HTR-8/SVneo (cell line): ENCODE measurements at regions not wholly inside any gene's neighbourhood (a gene's known extent, or its start where the extent isn't known, plus 50 kb on each side); places are given as distances from the start of the nearest gene placed in this dataset.
A peak's percentile ranks its signal among the peaks of the same experiment; 100 is the strongest.

Experiments used
- DNase-seq: peaks from one replicate; pipeline ENCODE4 v3.0.0; 2011; ENCODE audit warnings: low spot score, mixed read lengths; ENCODE audit not compliant: insufficient read length
- FAIRE-seq: peaks from 2 replicates; lab custom pipeline; 2011; peaks lifted over from hg19 to GRCh38; lab: Jason Lieb, UNC

DNA sequence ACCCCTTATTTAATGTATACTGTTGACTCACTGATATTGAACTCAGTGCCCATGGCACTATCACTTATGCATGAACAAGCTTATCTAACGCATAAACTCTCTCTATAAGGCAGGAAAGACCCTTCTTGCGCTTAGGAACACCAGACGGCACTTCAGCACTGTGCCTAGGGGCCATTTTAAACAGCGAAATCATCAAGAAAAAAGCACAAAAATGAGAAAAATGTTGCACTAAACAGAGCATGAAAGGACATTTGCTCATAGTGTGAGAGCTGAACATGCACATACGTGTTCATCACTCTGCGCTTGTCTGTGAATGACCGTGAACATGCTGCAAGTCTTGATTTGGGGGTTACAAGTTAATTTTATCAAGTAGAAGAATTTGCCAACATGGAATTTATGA, 109.6 kb downstream of the WDR11 start:
- FAIRE-seq (no peak), DNase-seq (no peak)

DNA sequence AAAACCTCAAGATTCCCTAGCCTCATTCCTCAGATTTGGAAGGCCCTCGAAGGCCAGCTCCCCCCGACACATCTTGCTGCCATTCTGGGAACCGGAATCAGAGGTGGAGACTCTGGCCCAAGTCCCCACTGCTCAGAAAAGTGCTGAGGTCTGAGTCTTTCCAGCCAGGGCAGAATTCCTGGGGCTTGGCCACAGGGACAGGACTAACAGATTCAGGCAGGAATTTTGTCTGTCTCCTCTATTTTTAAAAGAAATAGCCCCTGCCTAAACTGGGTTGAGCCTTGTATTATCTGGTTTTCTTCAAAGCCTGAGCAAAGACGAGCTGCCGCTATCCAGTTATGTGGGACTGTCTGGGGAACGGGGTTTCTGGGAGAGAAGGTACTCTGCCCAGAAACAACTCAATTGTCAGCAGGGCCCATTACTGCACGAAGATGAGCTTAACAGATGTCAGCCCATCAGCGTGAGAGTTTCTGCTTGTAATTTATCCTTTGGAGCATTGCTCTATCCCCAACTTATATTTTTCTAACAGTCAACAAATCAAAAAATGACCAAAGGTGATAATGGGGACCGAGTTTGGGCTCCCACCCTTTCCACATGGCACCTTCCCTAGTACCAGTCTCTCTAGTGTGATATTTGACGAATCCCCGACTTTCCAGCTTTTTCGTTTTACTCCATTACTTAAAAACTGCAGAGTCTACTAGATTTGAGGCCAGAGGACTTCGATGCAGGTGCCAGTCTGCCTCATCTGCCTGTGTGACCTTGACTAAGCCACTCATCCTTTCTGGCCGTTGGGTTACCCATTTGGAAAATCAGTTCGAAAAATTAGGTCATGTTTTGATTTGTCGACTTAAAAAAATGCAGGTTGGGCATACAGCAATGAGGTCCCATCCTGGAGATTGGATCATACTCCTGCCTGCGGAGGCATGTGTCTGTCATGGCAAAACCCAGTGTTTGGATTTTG, 110.9 kb downstream of the WDR11 start:
- FAIRE-seq = no peak
- DNase-seq = no peak

DNA sequence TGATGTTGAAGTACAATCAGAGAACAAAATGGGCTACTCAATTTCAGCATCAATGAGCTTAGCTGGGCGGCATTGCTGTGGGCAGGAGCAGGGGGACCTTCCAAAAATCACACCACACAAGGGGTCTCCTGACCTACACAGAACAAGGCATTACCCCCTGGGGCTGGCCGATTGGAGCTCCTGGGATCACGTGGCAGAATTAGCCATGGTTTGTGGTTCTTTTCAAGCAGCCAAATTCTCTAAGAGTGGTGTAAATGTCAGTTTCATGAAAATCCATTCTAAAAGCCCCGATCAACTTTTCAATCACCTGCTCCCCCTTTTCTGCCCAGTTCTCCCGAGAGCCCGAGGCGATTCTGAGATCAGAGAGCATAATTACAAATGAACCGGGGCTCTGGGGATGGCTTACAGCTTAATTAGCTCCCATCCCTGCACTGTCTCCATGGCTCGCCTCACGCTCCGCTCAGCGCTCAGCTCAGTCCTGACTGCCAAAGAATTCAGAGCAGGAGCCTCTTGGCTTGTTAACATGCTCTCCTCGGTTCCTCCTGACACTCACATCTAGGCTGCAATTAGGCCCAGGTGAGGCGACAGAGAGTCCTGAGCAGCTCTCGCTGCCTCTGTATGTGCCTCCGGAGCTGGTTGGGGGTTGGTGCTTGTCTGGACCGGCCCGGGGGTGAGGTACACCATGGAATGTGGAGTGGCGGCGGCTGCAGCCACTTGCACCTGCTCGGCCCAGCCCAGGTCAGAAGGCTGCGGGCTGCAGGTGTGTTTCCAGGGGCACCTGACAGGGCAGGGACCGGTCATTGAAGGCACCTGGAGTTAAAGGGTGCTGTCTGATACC, 111.8 kb downstream of the WDR11 start:
- FAIRE-seq (no peak), DNase-seq (no peak)

DNA sequence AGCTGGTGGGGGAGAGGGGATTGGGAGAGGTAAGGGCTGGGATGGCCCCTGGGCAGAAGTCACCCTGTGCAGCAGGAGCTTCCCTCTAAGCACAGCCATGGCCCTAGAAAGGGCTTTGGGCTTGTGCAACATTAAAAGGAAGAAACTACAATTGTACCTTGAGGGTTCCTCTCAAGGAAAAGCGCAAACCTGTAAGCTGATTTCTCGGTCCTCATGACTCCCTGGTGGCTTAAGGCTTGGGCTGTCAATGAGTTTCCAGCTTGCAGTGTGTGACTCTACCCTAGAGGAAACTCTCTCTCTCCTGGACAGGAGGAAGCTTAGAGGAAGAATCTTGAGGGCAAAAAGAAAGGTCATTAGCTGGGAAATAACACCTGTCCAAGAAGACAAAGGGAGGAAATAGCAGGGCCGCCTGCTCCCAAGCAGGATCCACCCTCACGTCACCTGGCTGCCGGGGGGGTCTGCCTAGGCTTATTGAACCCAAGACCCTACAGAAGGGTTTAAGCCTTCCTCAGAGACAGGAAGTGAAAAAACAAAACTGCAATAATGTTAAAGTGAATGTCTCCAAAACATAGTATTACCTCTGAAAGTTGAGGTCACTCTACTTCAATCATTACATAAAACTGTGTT, 112.5 kb downstream of the WDR11 start:
- FAIRE-seq (no peak), DNase-seq (no peak)

- FAIRE-seq (no peak), DNase-seq (no peak)
Observed at GRCh38 chr10:120966657-120967045, 115.5 kb downstream of the WDR11 start.

DNA sequence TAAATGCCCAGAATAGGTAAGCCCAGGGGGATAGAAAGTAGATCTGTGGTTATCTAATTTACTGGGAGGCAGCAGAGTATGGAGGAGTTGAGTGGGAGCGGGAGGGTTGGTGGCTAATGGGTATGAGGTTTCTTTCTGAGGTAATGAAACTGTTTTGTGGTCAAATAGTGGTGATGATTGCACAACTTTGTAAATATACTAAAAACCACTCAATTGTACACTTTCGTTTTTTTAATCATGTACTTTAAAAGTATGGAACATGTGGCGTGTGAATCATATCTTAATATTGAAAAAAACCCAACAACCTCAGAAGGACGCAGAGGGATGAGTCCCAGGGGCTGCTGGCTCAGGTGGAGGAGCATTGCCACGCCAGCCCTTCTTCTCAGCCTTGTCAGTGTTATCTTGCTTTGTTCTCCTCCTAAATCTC, 118.1 kb downstream of the WDR11 start:
- FAIRE-seq = no peak

DNA sequence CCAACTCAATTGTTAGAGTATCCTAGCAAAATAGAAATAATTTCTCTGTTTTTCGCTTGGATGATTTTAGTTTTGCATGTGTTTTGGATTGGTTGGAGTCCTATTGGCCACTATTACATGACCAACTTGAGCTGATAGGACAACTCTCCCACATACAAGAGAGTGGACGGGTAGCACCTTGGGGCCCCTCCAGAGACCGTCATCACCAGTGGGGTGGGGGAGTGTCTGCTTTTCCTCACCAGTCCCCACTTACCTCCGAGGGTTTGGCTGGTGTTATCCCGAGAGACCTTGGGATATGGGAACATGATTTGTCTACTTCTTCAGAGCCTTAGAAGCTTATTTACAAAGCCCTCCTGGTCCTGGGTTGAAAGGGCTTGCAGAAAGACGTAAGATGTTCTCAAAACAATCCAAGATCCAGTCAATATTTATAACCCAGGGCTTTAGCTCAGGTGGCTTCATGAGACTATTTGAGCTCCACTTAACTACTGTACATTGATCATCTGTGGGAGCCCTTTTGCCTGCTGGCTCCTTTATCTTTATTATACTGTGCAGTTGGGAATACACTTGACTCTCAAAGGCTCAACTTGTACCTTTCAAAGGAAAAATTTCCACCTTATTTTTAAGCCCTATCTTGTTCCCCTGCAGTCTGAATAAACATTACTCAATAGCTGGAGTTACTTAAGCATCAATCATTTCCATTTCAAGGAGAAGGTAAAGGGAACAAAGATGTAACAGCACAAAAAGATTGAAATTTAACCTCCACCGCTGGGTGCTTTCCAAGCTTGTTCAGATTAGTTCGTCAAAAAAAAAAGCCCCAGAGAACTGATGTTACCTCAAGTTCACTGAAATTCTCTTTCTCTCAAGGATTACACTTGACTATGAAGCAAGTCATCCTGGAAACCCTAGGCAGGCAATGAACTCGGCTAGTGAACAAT, 119.7 kb downstream of the WDR11 start:
- FAIRE-seq = no peak
- DNase-seq = no peak

More for the DNA sequence above, 118.1 kb downstream of the WDR11 start:
- DNase-seq = no peak

GRCh38 chr10:120971671-120972070, 120.5 kb downstream of the WDR11 start:
- DNase-seq (no peak), FAIRE-seq (no peak)

DNA sequence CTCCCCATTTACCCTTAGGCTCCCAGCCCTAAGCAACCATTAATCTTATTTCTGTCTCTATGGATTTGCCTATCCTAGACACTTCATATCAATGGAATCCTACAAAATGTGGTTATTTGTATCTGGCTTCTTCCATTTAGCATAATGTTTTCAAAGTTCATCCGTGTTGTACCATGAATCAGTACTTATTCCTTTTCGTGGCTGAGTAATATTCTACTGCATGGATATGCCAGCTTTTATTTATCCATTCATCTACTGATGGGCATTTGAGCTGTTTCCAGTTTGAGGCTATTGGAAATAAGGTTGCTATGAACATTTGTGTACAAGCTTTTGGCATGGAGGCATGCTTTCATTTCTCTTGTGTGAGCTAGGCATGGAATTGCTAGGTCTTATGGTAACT, 121.1 kb downstream of the WDR11 start:
- no peak for DNase-seq
- no peak for FAIRE-seq

- DNase-seq = no peak
- FAIRE-seq = no peak
Observed at GRCh38 chr10:120975072-120975867, 124.1 kb downstream of the WDR11 start.

- FAIRE-seq (no peak), DNase-seq (no peak)
Observed at GRCh38 chr10:120975868-120976225, 124.7 kb downstream of the WDR11 start.

DNA sequence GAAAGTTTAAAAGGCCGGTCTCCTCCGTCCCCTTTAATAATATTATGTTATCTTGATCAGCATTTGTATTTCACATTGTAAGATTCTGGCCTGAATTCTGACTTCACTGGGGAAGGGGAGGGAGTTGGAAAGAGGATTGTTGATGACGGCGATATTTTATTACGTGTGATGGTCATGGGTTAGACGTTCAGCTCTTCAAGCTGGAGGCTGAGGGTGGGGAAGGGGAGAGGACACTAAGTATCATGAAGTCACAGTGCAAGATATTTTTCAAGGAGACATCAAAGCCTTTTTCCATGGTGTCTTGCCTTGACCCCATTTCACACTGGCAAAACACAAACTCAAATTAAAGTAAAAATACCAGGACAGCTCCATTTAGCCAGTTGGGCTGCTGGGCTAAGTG, 126.7 kb downstream of the WDR11 start:
- FAIRE-seq (no peak), DNase-seq (no peak)

GRCh38 chr10:120978589-120979252, 127.6 kb downstream of the WDR11 start:
- DNase-seq (peak; percentile 40), FAIRE-seq (no peak)

DNA sequence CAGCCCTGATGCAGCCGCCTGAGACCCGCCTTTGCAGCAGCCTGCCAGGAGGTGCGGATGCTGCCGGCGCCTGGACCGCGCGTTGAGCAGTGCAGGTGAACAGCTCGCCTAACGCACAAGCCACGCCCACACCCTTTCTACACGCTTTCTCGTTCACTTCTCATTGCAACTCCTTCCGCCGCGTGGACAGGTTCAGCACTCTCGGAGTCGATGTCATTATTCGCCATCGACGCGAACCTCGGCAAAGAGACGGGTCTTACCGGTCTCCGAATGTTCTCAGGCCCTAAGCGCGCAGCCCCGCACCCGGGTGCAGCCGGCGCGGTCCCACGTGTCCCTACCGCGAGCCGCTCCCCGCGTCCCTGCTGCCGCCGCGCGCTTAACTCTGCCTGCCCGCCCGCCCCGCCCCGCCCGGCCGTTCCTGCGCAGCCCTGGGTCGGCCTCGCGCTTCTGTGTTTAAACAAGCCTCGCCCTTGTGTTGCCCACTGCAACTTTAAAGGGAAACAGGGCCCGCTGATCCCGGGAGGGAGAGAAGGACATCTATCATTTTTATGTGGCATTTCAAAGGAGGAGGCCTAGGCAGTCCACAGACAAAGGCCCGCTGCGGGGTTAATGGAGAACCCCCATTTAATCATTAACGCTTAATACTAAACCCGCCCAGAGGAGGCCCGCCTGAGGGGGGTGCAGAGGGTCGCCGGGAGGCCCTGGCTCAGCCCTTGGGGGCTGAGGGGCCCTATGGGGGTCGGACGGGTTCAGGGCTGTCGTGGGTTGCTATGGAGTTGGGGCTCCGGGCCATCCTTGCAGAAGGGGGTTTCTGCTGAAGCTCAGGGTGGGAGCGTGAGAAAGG, 128.5 kb downstream of the WDR11 start:
- FAIRE-seq = no peak
- DNase-seq = no peak

GRCh38 chr10:120980279-120981255, 129.4 kb downstream of the WDR11 start:
- DNase-seq (no peak), FAIRE-seq (no peak)

- no peak for FAIRE-seq
- DNase-seq = no peak
Observed at GRCh38 chr10:120981601-120982391, 130.6 kb downstream of the WDR11 start.
